NCI-H2029 treated with DMSO at 0.1 percent for 48 hours (cell line): ENCODE measurements at regions not wholly inside any gene's neighbourhood (a gene's known extent, or its start where the extent isn't known, plus 50 kb on each side); places are given as distances from the start of the nearest gene placed in this dataset.
"Not testable (repeated sequence)": the region's sequence is repeated elsewhere in the genome, so short reads cannot be mapped to it uniquely, and the experiment has no call there.

Experiments used
- DNase-seq: peaks from one replicate; lab custom pipeline; 2025; lab: John Stamatoyannopoulos, UW

GRCh38 chr4:25981749-25982148 is 67.7 kb downstream of the SMIM20 start:
- DNase-seq: no peak

- DNase-seq: no peak
Measured at GRCh38 chr4:25982962-25983361, 68.9 kb downstream of the SMIM20 start.

GRCh38 chr4:25984266-25984665 is 70.2 kb downstream of the SMIM20 start:
- no peak for DNase-seq

- DNase-seq: no peak
Measured at GRCh38 chr4:25984796-25985195, 70.8 kb downstream of the SMIM20 start.

- no peak for DNase-seq
Measured at GRCh38 chr4:25986807-25987206, 72.8 kb downstream of the SMIM20 start.

GRCh38 chr4:25991340-25991739 is 77.3 kb downstream of the SMIM20 start:
- DNase-seq: no peak

GRCh38 chr4:25993395-25994185 is 79.6 kb downstream of the SMIM20 start:
- no peak for DNase-seq

- not testable (repeated sequence) for DNase-seq
Measured at GRCh38 chr4:25994577-25994976, 80.6 kb downstream of the SMIM20 start.

- no peak for DNase-seq
Measured at GRCh38 chr4:26000274-26000950, 86.4 kb downstream of the SMIM20 start.

DNA sequence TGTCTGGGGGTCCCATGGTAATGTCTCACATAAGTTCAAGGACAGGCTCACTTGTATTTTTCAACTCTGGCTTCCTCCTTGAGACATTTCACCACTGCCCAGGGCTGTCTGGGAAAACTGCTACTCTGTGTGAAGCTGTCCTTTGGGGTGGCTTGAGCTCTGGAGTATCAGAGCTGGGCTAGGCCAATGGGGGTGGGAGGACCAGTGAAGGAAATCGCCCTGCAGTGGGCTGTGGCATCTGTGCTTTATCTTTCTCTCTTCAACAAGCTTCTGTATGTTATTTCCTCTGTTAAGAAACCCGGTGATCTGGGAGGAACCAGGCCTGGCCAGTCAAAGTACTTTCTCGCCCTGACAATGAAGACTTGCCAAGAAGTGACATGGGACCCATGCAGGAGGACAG is 87.4 kb downstream of the SMIM20 start:
- DNase-seq: no peak

- DNase-seq: no peak
Measured at GRCh38 chr4:26001816-26002215, 87.8 kb downstream of the SMIM20 start.

DNA sequence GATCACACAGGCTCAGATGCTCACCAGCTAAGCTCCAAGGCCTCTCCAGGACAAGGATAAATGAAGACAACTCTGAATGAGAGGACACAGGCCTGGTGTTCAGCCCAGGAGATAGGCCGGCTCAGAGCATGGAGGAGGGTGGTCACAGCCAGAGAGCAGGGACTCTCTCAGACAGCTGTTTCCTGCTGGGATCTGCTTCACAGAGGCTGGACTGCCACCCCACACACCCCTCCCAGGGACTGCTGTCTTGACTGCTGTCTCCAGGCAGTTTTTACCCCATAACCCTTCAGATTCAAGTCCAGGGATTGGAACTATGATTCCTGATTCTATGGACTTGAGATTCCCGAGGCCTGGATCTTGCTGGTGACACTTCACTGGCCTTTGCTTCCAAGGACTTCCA is 89.0 kb downstream of the SMIM20 start:
- DNase-seq: no peak

DNA sequence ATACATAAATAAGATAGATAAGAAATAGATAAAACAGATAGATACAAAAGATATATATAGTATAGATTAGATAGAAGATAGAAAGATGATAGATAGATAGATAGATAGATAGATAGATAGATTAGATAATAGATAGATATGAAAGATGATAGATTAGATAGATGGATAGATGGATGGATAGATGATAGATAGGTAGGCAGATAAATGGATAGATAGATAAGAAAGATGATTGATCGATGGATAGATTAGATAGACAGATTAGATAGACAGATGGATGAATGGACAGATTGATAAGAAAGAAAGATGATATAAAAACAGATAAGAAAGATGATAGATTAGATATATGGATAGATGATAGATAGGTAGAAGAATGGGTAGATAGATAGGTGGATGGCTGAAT is 90.3 kb downstream of the SMIM20 start:
- no peak for DNase-seq

GRCh38 chr4:26005764-26006163 is 91.7 kb downstream of the SMIM20 start:
- no peak for DNase-seq

GRCh38 chr4:26008737-26009136 is 94.7 kb downstream of the SMIM20 start:
- no peak for DNase-seq

- DNase-seq: no peak
Measured at GRCh38 chr4:26009502-26009901, 95.5 kb downstream of the SMIM20 start.

- DNase-seq: no peak
Measured at GRCh38 chr4:26010304-26010703, 96.3 kb downstream of the SMIM20 start.

DNA sequence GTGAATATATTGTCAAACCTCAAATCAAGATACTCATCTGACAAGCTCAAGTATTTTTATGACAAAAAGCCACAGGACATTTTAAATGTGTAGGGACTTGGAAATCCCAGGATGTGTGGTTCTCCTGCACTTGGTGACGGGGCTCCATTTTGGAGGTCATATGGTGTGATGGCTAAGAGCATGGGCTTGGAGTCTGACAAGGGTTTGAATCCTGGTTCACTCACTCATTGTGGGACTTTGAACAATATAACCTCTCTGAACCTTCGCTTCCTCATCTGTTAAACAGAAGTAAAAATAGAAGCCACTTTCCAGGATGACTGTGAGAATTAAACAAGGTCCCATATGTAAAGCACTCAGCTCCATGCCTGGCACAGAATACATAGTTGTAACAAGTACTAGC is 99.6 kb downstream of the SMIM20 start:
- no peak for DNase-seq

- no peak for DNase-seq
Measured at GRCh38 chr4:26015133-26015651, 101.2 kb downstream of the SMIM20 start.

DNA sequence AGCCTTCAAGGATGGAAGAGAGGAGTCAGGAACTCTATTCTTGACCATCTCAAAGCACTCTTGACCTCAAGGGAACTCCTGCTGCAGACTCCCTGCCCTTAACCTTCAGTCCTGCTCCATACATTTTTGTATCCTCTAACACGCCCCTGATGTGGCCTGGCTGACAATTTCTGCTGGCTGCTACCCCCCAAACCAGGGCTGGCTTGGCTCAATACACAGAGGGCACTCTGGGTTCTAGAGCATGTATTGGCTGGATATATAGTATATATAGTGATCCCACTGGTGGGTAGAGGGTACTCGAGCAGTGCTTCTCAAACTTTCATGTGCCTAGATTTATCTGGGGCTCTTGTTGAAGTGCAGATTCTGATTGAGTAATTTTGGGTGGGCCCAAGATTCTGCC is 101.9 kb downstream of the SMIM20 start:
- DNase-seq: no peak

DNA sequence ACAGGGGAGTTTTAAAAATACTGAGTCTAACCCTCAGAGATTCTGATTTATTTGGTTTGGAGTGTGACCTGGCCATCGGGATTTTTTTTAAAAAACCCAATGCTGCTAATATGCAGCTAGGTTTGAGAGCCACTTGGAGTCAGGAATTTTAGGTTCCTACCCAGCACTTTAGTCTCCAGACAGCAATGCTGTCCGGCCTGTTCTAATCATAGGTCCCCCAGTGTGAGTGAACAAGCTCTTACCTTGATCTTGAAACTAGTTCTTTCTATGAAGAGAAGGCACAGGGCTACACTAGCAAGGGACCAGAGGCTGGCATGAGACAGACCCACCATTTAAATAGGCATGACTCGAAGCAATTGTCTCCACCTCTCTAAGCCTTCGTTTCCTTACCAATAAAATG is 103.5 kb downstream of the SMIM20 start:
- no peak for DNase-seq

DNA sequence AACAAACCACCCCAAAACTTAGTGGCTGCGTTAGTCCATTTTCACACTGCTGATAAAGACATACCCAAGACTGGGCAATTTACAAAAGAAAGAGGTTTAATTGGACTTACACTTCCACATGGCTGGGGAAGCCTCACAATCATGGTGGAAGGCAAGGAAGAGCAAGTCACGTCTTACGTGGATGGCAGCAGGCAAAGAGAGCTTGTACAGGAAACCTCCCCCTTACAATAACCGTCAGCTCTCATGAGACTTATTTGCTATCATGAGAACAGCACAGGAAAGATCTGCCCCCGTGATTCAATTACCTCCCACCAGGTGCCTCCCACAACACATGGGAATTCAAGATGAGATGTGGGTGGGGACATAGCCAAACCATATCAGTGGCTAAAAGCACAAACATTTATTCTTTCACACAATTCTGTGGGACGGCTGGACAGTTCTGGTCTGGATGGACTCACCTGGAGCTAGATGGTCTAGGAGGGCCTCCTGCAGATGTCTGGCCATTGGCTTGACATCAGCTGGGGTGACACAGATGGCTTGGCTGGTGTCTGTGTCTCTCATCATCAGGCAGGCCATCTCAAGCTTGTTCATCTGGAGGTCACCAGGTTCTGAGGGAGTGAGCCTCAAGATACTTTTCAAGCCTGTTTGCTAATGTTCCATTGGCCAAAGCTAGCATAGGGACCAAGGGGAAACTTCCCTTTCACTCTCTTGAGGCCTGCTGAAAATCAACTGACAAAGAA is 104.1 kb downstream of the SMIM20 start:
- not testable (repeated sequence) for DNase-seq
